HCT116 (cell line): ENCODE measurements at regions not wholly inside any gene's neighbourhood (a gene's known extent, or its start where the extent isn't known, plus 50 kb on each side); places are given as distances from the start of the nearest gene placed in this dataset.

Experiments used
- ATAC-seq: fragments of 200-7000 bp; cut with Tn5 transposase; 2 replicates; pipeline ENCODE4 v1.9.1; 2020; ENCODE audit warnings: mild to moderate bottlenecking, moderate library complexity
- BruUV-seq: library from RNA; stranded (reverse); fragments of 400-500 nt; replicated peaks from 2 replicates; lab custom pipeline; 2021; lab: Mats Ljungman, UMichigan
- CTCF ChIA-PET: fragments of 300-600 bp; sonication (Branson Sonifier 250); formaldehyde crosslinking; loops from one replicate; lab custom pipeline; 2021; ENCODE audit warnings: antibody characterized with exemption; lab: Charles Lee
- POLR2A ChIA-PET: fragments of 300-600, 350-600 bp; sonication (Branson Sonifier 250); formaldehyde crosslinking; loops from one replicate; lab custom pipeline; 2021; ENCODE audit warnings: antibody characterized with exemption; lab: Charles Lee
- RAD21 ChIA-PET, 2 experiments: fragments of 300-600 bp; sonication (Branson Sonifier 250); formaldehyde crosslinking; loops; one replicate each; lab custom pipeline; 2023; ENCODE audit warnings: low total read pairs in 2 of 2; ENCODE audit not compliant: uncharacterized antibody in 2 of 2, unreplicated experiment in 2 of 2, low non-redundant PET in 1 of 2; lab: Charles Lee
- DNase-seq: peaks from one replicate; pipeline ENCODE4 v3.0.0-alpha.2; 2010; ENCODE audit warnings: low read depth, low spot score
- H2AFZ ChIP-seq: fragments of 200-600 bp; shearing (Covaris generic), sonication (generic); 2 replicates; pipeline ENCODE4 v1.6.1; 2017; ENCODE audit warnings: low read depth, mixed run types, mixed read lengths, antibody characterized with exemption, low read length; ENCODE audit not compliant: poor library complexity, severe bottlenecking
- H3K27ac ChIP-seq: 2 replicates; pipeline ENCODE4 v1.5.1; 2012; ENCODE audit warnings: low read depth, low read length
- H3K27me3 ChIP-seq: fragments of 200-600 bp; sonication (generic); 2 replicates; pipeline ENCODE4 v1.6.1; 2016; ENCODE audit warnings: mixed run types, low read length, mixed read lengths; ENCODE audit not compliant: insufficient read depth
- H3K36me3 ChIP-seq, 2 experiments: fragments of 200-500 bp in 1 of 2; fragments of 200-600 bp in 1 of 2; sonication (Bioruptor generic) in 1 of 2; sonication (generic) in 1 of 2; 2 replicates each; pipeline versions ENCODE4 v1.5.1 to v1.6.1; 2014 to 2016; ENCODE audit warnings: low read length in 2 of 2, inconsistent platforms in 1 of 2, mixed read lengths in 1 of 2, mixed run types in 1 of 2; ENCODE audit not compliant: insufficient read depth in 2 of 2, control insufficient read depth in 1 of 2
- H3K4me1 ChIP-seq, 2 experiments: fragments of 200-600 bp in 1 of 2; sonication (generic) in 1 of 2; 2 replicates each; pipeline versions ENCODE4 v1.5.1 to v1.6.1; 2012 to 2017; ENCODE audit warnings: low read length in 2 of 2, inconsistent platforms in 1 of 2, mild to moderate bottlenecking in 1 of 2, mixed read lengths in 1 of 2, mixed run types in 1 of 2, moderate library complexity in 1 of 2; ENCODE audit not compliant: insufficient read depth in 2 of 2, control insufficient read depth in 1 of 2
- H3K4me2 ChIP-seq: fragments of 200-600 bp; sonication (generic); 2 replicates; pipeline ENCODE4 v1.6.1; 2017; ENCODE audit warnings: mixed run types, low read length, mixed read lengths
- H3K4me3 ChIP-seq, 2 experiments: fragments of 200-600 bp in 1 of 2; sonication (generic) in 1 of 2; replicated peaks in 1 of 2; 2 replicates each; pipeline ENCODE4 v1.5.1; 2011 to 2016; ENCODE audit warnings: low read length in 2 of 2, control low read depth in 1 of 2, low read depth in 1 of 2, mild to moderate bottlenecking in 1 of 2, mixed read lengths in 1 of 2, mixed run types in 1 of 2
- H3K79me2 ChIP-seq: fragments of 200-600 bp; sonication (generic); 2 replicates; pipeline ENCODE4 v1.6.1; 2017; ENCODE audit warnings: mild to moderate bottlenecking, mixed run types, low read length, moderate library complexity, mixed read lengths; ENCODE audit not compliant: insufficient read depth
- H3K9ac ChIP-seq: fragments of 200-600 bp; sonication (generic); 2 replicates; pipeline ENCODE4 v1.6.1; 2016; ENCODE audit warnings: low read length, mixed read lengths
- H3K9me2 ChIP-seq: fragments of 200-600 bp; sonication (generic), shearing (Covaris generic); 2 replicates; pipeline ENCODE4 v1.6.1; 2017; ENCODE audit warnings: mixed run types, mild to moderate bottlenecking, moderate library complexity; ENCODE audit not compliant: insufficient read depth
- H3K9me3 ChIP-seq, 2 experiments: fragments of 200-500 bp in 1 of 2; fragments of 200-600 bp in 1 of 2; sonication (Bioruptor generic) in 1 of 2; sonication (generic) in 1 of 2; 2 replicates each; pipeline ENCODE4 v1.6.1; 2014 to 2017; ENCODE audit warnings: low read length in 2 of 2, mixed read lengths in 2 of 2, inconsistent platforms in 1 of 2, low read depth in 1 of 2, mild to moderate bottlenecking in 1 of 2, mixed run types in 1 of 2, moderate library complexity in 1 of 2; ENCODE audit not compliant: control insufficient read depth in 1 of 2, insufficient read depth in 1 of 2
- H4K20me1 ChIP-seq: fragments of 200-600 bp; sonication (generic), shearing (Covaris generic); 2 replicates; pipeline ENCODE4 v1.6.1; 2017; ENCODE audit warnings: mixed run types, mild to moderate bottlenecking, moderate library complexity; ENCODE audit not compliant: insufficient read depth
- CBX3 ChIP-seq: IDR thresholded peaks from 2 replicates; pipeline ENCODE4 v1.6.1; 2012; ENCODE audit warnings: low read depth
- CTCF ChIP-seq, 3 experiments: fragments of 200-600 bp in 1 of 3; sonication (generic) in 1 of 3; IDR thresholded peaks in 2 of 3; conservative IDR thresholded peaks in 1 of 3; 2 replicates each; pipeline ENCODE4 v1.5.1; 2012 to 2017; ENCODE audit warnings: low read depth in 2 of 3, low read length in 2 of 3, antibody characterized with exemption in 1 of 3, borderline replicate concordance in 1 of 3, control low read depth in 1 of 3, mild to moderate bottlenecking in 1 of 3, mixed read lengths in 1 of 3, mixed run types in 1 of 3, moderate library complexity in 1 of 3; ENCODE audit not compliant: insufficient read depth in 1 of 3
- ELF1 ChIP-seq: IDR thresholded peaks from 2 replicates; pipeline ENCODE4 v1.6.1; 2012; ENCODE audit warnings: low read depth, borderline replicate concordance
- YY1 ChIP-seq: IDR thresholded peaks from 2 replicates; pipeline ENCODE4 v1.6.1; 2011; ENCODE audit warnings: low read length, low read depth, moderate library complexity, mild to moderate bottlenecking; ENCODE audit not compliant: insufficient replicate concordance; ENCODE audit errors: extremely low read depth
- ZBTB33 ChIP-seq: IDR thresholded peaks from 2 replicates; pipeline ENCODE4 v1.6.1; 2011; ENCODE audit warnings: mild to moderate bottlenecking, low read length, moderate library complexity; ENCODE audit not compliant: insufficient replicate concordance; ENCODE audit errors: extremely low read depth
- ZNF274 ChIP-seq: fragments of 200-500 bp; sonication (Bioruptor generic); IDR thresholded peaks from 2 replicates; pipeline ENCODE4 v1.6.1; 2014; ENCODE audit warnings: mild to moderate bottlenecking, low read depth, low read length, inconsistent platforms
- intact Hi-C: fragments of 100-400 bp; cut with micrococcal nuclease; formaldehyde crosslinking; loops from 2 replicates; pipeline ENCODE4 v1.10.0; 2022

GRCh38 chr3:117750674-117751269 is 1041.2 kb downstream of the TUSC7 start (continued):
- TF ChIP-seq ZNF274 (no peak), CBX3 (no peak), ZBTB33 (no peak)

GRCh38 chr3:117751651-117752050 is 1042.1 kb downstream of the TUSC7 start:
- no peaks in the 10 kb centered on the region for H3K4me1 ChIP-seq
- intact Hi-C loops = no loop called here
- H3K27me3 ChIP-seq = no peaks in the 10 kb centered on the region
- CTCF ChIA-PET = no interaction called here
- H3K4me2 ChIP-seq = no peak overlapping the region
- POLR2A ChIA-PET = no interaction called here
- no peak overlapping the region for H3K4me3 ChIP-seq
- no peak for TF ChIP-seq CTCF (IDR thresholded peaks at IDR 0.05 in 2 of 3, conservative IDR thresholded peaks at IDR 0.05 in 1 of 3; ENCODE audit: borderline replicate concordance in 1 of 3, insufficient read depth in 1 of 3, low read depth in 2 of 3, low read length in 2 of 3)
- TF ChIP-seq ELF1 = no peak
- TF ChIP-seq YY1 = no peak
- TF ChIP-seq, all 23 proteins: peak for 0
- Histone ChIP-seq H4K20me1 (no peaks in the 10 kb centered on the region), H3K9me2 (no peaks in the 10 kb centered on the region), H2AFZ (no peak overlapping the region), H3K9me3 (no peaks in the 10 kb centered on the region; a peak in 1 of 4 replicates), H3K27ac (no peak overlapping the region), H3K79me2 (no peaks in the 10 kb centered on the region), H3K9ac (no peak overlapping the region), H3K36me3 (no peaks in the 10 kb centered on the region)
- RAD21 ChIA-PET = no interaction called here
- ATAC-seq (no peak), DNase-seq (no peak)
- no TSS peak for BruUV-seq
